Ishikawa (cell line): ENCODE measurements at regions not wholly inside any gene's neighbourhood (a gene's known extent, or its start where the extent isn't known, plus 50 kb on each side); places are given as distances from the start of the nearest gene placed in this dataset.

ENCODE experiments used
- CEBPB ChIP-seq: IDR thresholded peaks from 2 replicates; pipeline ENCODE4 v1.6.1; 2012
- CREB1 ChIP-seq: IDR thresholded peaks from 2 replicates; pipeline ENCODE4 v1.6.1; 2012; ENCODE audit warnings: low read depth
- EGR1 ChIP-seq: IDR thresholded peaks from 2 replicates; pipeline ENCODE4 v1.6.1; 2012
- EP300 ChIP-seq: IDR thresholded peaks from 2 replicates; pipeline ENCODE4 v1.6.1; 2012; ENCODE audit warnings: borderline replicate concordance
- FOXM1 ChIP-seq: IDR thresholded peaks from 2 replicates; pipeline ENCODE4 v1.6.1; 2012; ENCODE audit warnings: low read depth, borderline replicate concordance
- NFIC ChIP-seq: IDR thresholded peaks from 2 replicates; pipeline ENCODE4 v1.6.1; 2012
- RAD21 ChIP-seq: IDR thresholded peaks from 2 replicates; pipeline ENCODE4 v1.6.1; 2012; ENCODE audit warnings: low read depth
- TAF1 ChIP-seq: IDR thresholded peaks from 2 replicates; pipeline ENCODE4 v1.6.1; 2012; ENCODE audit warnings: low read depth, mild to moderate bottlenecking
- TCF12 ChIP-seq: IDR thresholded peaks from 2 replicates; pipeline ENCODE4 v1.6.1; 2012; ENCODE audit warnings: low read depth
- TEAD4 ChIP-seq: IDR thresholded peaks from 2 replicates; pipeline ENCODE4 v1.6.1; 2012
- YY1 ChIP-seq: IDR thresholded peaks from 2 replicates; pipeline ENCODE4 v1.6.1; 2012; ENCODE audit warnings: low read depth
- ZBTB7A ChIP-seq: IDR thresholded peaks from 2 replicates; pipeline ENCODE4 v1.6.1; 2012; ENCODE audit warnings: low read depth
- TF ChIP-seq, protein P1 (sequence below): IDR thresholded peaks from 2 replicates; pipeline ENCODE4 v1.6.1; 2012
- TF ChIP-seq, protein P2 (sequence below): IDR thresholded peaks from 2 replicates; pipeline ENCODE4 v1.6.1; 2012; ENCODE audit warnings: low read depth, mild to moderate bottlenecking
- TF ChIP-seq, protein P3 (sequence below): IDR thresholded peaks from 2 replicates; pipeline ENCODE4 v1.6.1; 2012

DNA sequence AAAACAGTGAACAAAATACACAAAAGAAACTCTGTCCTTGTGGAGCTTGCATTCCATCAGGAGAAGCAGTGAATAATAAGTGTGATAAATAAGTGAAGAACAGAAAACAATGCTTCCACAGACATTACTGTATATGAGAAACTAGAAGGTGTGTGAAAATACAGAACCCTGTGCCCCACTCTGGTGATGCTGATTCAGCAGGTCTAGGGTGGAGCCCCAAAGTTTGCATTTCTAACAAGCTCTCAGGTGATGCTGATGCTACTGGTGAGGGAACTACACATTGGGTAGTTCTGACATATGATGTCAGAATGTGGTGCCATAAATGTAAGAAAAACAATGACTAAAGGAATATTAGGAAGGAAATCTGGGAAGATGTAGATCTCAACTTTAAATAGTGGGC is 601.4 kb upstream of the BTBD3 start:
- TF ChIP-seq NFIC (no peak), EP300 (no peak), EGR1 (no peak)
- TF ChIP-seq, protein P1, sequence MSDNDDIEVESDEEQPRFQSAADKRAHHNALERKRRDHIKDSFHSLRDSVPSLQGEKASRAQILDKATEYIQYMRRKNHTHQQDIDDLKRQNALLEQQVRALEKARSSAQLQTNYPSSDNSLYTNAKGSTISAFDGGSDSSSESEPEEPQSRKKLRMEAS, result no peak
- TF ChIP-seq, protein P2, sequence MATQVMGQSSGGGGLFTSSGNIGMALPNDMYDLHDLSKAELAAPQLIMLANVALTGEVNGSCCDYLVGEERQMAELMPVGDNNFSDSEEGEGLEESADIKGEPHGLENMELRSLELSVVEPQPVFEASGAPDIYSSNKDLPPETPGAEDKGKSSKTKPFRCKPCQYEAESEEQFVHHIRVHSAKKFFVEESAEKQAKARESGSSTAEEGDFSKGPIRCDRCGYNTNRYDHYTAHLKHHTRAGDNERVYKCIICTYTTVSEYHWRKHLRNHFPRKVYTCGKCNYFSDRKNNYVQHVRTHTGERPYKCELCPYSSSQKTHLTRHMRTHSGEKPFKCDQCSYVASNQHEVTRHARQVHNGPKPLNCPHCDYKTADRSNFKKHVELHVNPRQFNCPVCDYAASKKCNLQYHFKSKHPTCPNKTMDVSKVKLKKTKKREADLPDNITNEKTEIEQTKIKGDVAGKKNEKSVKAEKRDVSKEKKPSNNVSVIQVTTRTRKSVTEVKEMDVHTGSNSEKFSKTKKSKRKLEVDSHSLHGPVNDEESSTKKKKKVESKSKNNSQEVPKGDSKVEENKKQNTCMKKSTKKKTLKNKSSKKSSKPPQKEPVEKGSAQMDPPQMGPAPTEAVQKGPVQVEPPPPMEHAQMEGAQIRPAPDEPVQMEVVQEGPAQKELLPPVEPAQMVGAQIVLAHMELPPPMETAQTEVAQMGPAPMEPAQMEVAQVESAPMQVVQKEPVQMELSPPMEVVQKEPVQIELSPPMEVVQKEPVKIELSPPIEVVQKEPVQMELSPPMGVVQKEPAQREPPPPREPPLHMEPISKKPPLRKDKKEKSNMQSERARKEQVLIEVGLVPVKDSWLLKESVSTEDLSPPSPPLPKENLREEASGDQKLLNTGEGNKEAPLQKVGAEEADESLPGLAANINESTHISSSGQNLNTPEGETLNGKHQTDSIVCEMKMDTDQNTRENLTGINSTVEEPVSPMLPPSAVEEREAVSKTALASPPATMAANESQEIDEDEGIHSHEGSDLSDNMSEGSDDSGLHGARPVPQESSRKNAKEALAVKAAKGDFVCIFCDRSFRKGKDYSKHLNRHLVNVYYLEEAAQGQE, result no peak

DNA sequence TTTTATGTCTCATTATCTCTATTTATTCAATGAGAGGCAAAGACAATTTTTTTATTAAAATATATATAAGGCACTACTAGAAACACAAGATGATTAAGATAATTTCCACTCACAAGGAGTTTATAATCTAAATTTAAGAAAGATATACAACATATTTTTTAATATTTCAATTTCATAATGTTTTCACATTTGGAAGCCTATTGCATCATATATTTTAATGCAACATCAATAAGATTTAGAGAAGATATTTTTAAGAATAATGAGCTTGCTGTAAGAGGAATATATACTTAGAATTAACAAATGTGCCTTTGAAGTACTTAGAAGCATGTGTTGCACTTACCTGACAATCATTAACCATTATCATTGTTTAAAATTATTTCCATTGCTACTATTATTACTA is 597.7 kb upstream of the BTBD3 start:
- TF ChIP-seq TEAD4 (no peak), CEBPB (no peak), RAD21 (no peak), EP300 (no peak)

DNA sequence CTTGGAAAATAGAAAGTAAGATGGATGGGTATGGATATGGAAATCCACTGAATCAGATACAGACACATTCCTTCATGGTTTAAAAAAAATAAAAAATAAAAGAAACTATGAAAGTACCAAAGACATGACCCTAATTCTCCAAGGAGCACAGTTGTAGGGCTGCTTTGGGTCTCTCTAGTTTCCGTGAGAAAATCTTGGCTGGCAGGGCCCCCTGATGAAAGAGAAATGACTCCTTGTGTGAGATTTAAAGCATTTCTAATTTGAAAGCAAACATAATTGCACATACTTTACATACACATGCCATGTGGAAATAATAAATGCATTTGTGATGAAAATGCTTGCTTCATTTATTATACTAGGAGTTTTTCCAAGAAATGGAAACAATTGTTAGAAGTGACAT is 593.9 kb upstream of the BTBD3 start:
- TF ChIP-seq FOXM1 (no peak), EP300 (no peak), RAD21 (no peak), NFIC (no peak), CREB1 (no peak), TEAD4 (no peak), EGR1 (no peak), ZBTB7A (no peak), YY1 (no peak), CEBPB (no peak), TCF12 (no peak)
- TF ChIP-seq, protein P2, result no peak
- TF ChIP-seq, protein P3, sequence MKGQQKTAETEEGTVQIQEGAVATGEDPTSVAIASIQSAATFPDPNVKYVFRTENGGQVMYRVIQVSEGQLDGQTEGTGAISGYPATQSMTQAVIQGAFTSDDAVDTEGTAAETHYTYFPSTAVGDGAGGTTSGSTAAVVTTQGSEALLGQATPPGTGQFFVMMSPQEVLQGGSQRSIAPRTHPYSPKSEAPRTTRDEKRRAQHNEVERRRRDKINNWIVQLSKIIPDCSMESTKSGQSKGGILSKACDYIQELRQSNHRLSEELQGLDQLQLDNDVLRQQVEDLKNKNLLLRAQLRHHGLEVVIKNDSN, result no peak
- TF ChIP-seq, protein P1, result no peak

DNA sequence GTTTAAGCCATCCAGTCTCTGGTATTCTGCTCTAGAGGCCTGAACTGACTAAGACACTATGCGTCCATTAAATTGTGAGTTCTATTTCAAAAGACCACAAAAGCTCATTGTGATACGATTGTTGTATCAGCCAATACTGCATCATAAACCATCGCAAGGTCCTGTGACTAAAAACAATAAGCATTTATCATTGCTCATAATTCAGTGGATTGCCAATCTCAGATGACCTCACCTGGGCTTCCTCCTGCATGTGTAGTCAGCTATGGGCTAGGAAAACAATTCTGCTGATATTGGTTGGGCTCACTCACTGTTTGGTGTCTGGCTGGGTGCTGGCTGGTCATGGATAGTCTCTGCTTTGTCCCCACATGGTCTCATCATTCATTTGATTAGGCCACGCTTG is 592.7 kb upstream of the BTBD3 start:
- TF ChIP-seq ZBTB7A, result no peak
- no peak for TF ChIP-seq CREB1
- no peak for TF ChIP-seq CEBPB
- TF ChIP-seq TAF1, result no peak
- TF ChIP-seq RAD21, result no peak
- TF ChIP-seq FOXM1, result no peak
- TF ChIP-seq EP300, result no peak
- no peak for TF ChIP-seq TEAD4
- TF ChIP-seq, protein P3, result no peak
- no peak for TF ChIP-seq NFIC
- TF ChIP-seq, protein P1, result no peak
- TF ChIP-seq EGR1, result no peak
- no peak for TF ChIP-seq TCF12
- no peak for TF ChIP-seq YY1
- TF ChIP-seq, protein P2, result no peak

DNA sequence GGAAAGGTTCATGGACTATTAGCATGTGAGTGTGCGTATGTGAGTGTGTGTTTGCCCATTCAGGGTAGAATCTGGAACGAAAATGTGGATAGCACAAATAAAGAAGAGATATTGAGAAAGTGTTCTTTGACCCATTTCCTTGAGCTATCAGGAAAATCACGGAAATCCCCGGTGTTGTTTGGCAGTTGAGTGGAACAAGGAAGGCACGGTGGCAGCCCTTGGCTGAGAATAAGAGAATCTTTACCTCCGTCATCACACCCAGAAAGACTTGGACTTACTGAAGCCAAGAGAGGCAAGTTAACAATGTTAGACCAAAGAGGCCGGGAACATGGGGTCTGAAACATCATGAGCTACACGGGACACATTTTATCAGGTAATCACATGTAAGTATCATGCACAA is 588.9 kb upstream of the BTBD3 start:
- TF ChIP-seq CEBPB, result no peak
- no peak for TF ChIP-seq CREB1
- TF ChIP-seq EGR1, result no peak
- TF ChIP-seq, protein P2, result no peak
- no peak for TF ChIP-seq FOXM1
- no peak for TF ChIP-seq ZBTB7A
